Body of pancreas (tissue), 4 donors: ENCODE measurements at regions not wholly inside any gene's neighbourhood (a gene's known extent, or its start where the extent isn't known, plus 50 kb on each side); places are given as distances from the start of the nearest gene placed in this dataset.

Source experiments
- CTCF ChIP-seq, 7 experiments: fragments of 450-650 bp in 4 of 7; fragments of 200-600 bp in 3 of 7; sonication (generic) in 3 of 7; IDR thresholded peaks; one replicate each; pipeline ENCODE4 v1.5.1; 2016 to 2019; ENCODE audit warnings: antibody characterized with exemption in 7 of 7
- POLR2A ChIP-seq, 3 donors: fragments of 450-650 bp; IDR thresholded peaks; one replicate each; pipeline ENCODE4 v1.6.1; 2016; ENCODE audit warnings: antibody characterized with exemption in 3 of 3, mild to moderate bottlenecking in 2 of 3

DNA sequence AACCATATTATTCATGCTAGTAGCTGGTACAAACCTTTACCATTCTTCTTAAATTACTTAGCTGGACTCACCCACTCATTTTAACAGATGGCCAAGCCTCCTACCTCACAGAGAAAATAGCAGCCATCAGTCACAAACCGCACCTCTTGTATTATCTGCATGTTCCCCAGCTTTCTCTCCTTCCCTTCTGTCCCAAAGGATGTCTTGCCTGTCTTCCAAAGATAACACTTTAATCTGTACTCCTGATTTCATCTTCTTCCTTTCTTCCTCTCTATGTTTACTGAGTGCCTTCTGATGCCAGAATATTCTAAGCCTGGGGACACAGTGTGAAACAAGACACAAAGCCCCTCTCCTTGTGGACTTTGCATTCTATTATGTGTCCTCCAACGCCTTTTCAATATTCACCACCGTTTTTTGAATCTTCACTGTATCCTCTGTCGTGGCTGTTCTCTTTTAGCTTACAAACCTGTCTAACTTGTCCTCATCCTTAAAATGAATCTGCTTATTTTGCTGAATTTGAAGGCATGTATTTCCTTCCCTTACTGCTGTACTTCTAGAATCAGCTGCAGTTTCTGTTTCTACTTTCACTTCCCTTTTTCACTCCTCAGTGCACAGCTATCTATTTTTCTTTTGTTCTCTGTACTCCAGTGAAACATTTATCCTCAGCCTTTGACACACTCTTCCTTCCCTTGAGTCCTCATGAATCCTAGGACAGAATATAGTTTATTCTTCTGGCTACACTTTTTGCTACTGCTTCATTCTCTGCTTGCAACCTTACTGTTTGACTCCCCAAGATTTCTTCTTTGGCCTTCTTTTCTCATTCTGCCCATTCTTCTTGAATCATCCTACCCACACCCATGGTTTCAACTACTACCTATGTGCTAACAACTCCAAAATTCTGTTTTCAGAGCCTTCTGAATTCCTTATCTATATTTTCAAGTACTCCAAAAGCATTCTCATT lies 216.9 kb upstream of the SAMSN1 start:
- TF ChIP-seq CTCF (IDR thresholded peaks at IDR 0.05): no peak
- no peak for TF ChIP-seq POLR2A (IDR thresholded peaks at IDR 0.05)
